ENCODE measurements at regions not wholly inside any gene's neighbourhood (a gene's known extent, or its start where the extent isn't known, plus 50 kb on each side); places are given as distances from the start of the nearest gene placed in this dataset.
"Not testable (repeated sequence)": the region's sequence is repeated elsewhere in the genome, so short reads cannot be mapped to it uniquely, and the experiment has no call there.

DNA sequence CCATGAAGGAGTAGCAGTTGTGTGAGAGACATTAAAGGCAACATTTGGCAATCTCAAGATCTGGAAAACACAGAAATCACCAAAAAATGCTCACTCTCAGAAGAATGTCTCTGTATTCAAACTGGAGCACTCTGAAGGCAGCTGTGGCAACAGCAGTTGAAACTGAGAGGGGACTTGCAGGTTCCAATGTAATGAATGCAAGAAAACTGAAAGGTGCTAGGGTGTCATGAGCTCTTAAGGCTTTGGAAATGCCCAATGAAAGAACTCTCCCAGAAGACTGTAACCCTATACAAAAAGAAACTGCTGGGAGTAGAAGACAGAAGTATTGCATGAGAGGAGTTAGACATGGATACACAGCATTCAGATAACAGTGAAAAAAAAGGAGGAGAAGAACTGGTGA is 118.2 kb upstream of the HTR2C start:
- H3K9me3 ChIP-seq (replicated peaks; ENCODE audit: control insufficient read depth, insufficient read depth, low read length) = no peaks in the 10 kb centered on the region
- no peak overlapping the region for H3K4me3 ChIP-seq (replicated peaks in 1 of 3; ENCODE audit: insufficient read depth in 1 of 3, low read depth in 1 of 3, low read length in 3 of 3)
- dilution Hi-C loops (cut with MboI; ENCODE audit: extremely low pct_ligation_motif_present, low sequenced_read_pairs) (no loop called here), intact Hi-C loops (cut with micrococcal nuclease) (loop anchor here (10.0 kb wide), 1 partner anchor 269 kb away; no protein-coding TSS in a partner anchor)
- H3K79me2 ChIP-seq (ENCODE audit: control insufficient read depth, insufficient read depth, low read length) = no peaks in the 10 kb centered on the region
- no peak overlapping the region for H2AFZ ChIP-seq (ENCODE audit: low read depth, low read length)
- H3K4me2 ChIP-seq (ENCODE audit: insufficient read depth, low read length) = no peak overlapping the region
- H3K9ac ChIP-seq (replicated peaks; ENCODE audit: extremely low read depth, insufficient read depth, low read length) = no peak overlapping the region
- ChIA-PET CTCF (no interaction called here), POLR2A (no interaction called here)
- H3K27ac ChIP-seq (ENCODE audit: insufficient read depth, low read depth, low read length) = no peak overlapping the region
- H4K20me1 ChIP-seq (replicated peaks; ENCODE audit: control insufficient read depth, extremely low read depth, insufficient read depth, low read length) = no peaks in the 10 kb centered on the region
- TF ChIP-seq, protein P1, sequence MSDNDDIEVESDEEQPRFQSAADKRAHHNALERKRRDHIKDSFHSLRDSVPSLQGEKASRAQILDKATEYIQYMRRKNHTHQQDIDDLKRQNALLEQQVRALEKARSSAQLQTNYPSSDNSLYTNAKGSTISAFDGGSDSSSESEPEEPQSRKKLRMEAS (IDR thresholded peaks at IDR 0.05; ENCODE audit: insufficient read depth, insufficient read length) = no peak
- TF ChIP-seq JUN (IDR thresholded peaks at IDR 0.05; ENCODE audit: borderline replicate concordance, insufficient read depth, insufficient read length, low read depth) (no peak), MYC (IDR thresholded peaks at IDR 0.05; ENCODE audit: low read depth, low read length) (no peak), POLR2A (IDR thresholded peaks at IDR 0.05; ENCODE audit: low read depth, low read length) (no peak), FOS (IDR thresholded peaks at IDR 0.05; ENCODE audit: borderline replicate concordance, insufficient read depth, low read length) (no peak), EZH2 (IDR thresholded peaks at IDR 0.05; ENCODE audit: borderline replicate concordance, low read depth, low read length, severe bottlenecking) (no peak), POLR2AphosphoS5 (IDR thresholded peaks at IDR 0.05; ENCODE audit: insufficient read depth, low read depth, low read length) (no peak), GATA2 (IDR thresholded peaks at IDR 0.05; ENCODE audit: insufficient read depth, insufficient read length, low read depth, low read length) (no peak)
- TF ChIP-seq, protein P2, sequence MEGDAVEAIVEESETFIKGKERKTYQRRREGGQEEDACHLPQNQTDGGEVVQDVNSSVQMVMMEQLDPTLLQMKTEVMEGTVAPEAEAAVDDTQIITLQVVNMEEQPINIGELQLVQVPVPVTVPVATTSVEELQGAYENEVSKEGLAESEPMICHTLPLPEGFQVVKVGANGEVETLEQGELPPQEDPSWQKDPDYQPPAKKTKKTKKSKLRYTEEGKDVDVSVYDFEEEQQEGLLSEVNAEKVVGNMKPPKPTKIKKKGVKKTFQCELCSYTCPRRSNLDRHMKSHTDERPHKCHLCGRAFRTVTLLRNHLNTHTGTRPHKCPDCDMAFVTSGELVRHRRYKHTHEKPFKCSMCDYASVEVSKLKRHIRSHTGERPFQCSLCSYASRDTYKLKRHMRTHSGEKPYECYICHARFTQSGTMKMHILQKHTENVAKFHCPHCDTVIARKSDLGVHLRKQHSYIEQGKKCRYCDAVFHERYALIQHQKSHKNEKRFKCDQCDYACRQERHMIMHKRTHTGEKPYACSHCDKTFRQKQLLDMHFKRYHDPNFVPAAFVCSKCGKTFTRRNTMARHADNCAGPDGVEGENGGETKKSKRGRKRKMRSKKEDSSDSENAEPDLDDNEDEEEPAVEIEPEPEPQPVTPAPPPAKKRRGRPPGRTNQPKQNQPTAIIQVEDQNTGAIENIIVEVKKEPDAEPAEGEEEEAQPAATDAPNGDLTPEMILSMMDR (IDR thresholded peaks at IDR 0.05; ENCODE audit: extremely low read depth in 1 of 2, insufficient read depth in 1 of 2, low read depth in 1 of 2, low read length in 2 of 2) = no peak
- no peaks in the 10 kb centered on the region for H3K27me3 ChIP-seq (ENCODE audit: control insufficient read depth in 2 of 2, insufficient read depth in 2 of 2, low read length in 2 of 2)
- H3K36me3 ChIP-seq (ENCODE audit: control insufficient read depth in 2 of 2, extremely low read depth in 1 of 2, insufficient read depth in 2 of 2, low read length in 2 of 2) = no peaks in the 10 kb centered on the region
- no TSS peak for BruUV-seq (replicated peaks)
- DNase-seq (ENCODE audit: low read depth, low spot score) (no peak), FAIRE-seq (no peak)
- no peaks in the 10 kb centered on the region for H3K4me1 ChIP-seq (ENCODE audit: control insufficient read depth, extremely low read depth, insufficient read depth, low read length)
- H3K9me1 ChIP-seq (replicated peaks; ENCODE audit: control insufficient read depth, extremely low read depth, insufficient read depth, low read length) = no peaks in the 10 kb centered on the region

GRCh38 chrX:114472008-114472407 is 111.9 kb upstream of the HTR2C start:
- H3K36me3 ChIP-seq (ENCODE audit: control insufficient read depth in 2 of 2, extremely low read depth in 1 of 2, insufficient read depth in 2 of 2, low read length in 2 of 2); CTCF ChIA-PET; H3K4me3 ChIP-seq (replicated peaks in 1 of 3; ENCODE audit: insufficient read depth in 1 of 3, low read depth in 1 of 3, low read length in 3 of 3); H4K20me1 ChIP-seq (replicated peaks; ENCODE audit: control insufficient read depth, extremely low read depth, insufficient read depth, low read length); H3K9me3 ChIP-seq (replicated peaks; ENCODE audit: control insufficient read depth, insufficient read depth, low read length); DNase-seq (ENCODE audit: low read depth, low spot score); POLR2A ChIA-PET; FAIRE-seq; H3K27ac ChIP-seq (ENCODE audit: insufficient read depth, low read depth, low read length); intact Hi-C loops (cut with micrococcal nuclease); H3K4me2 ChIP-seq (ENCODE audit: insufficient read depth, low read length); H2AFZ ChIP-seq (ENCODE audit: low read depth, low read length); BruUV-seq (replicated peaks); H3K9ac ChIP-seq (replicated peaks; ENCODE audit: extremely low read depth, insufficient read depth, low read length); dilution Hi-C loops (cut with MboI; ENCODE audit: extremely low pct_ligation_motif_present, low sequenced_read_pairs); H3K79me2 ChIP-seq (ENCODE audit: control insufficient read depth, insufficient read depth, low read length); H3K4me1 ChIP-seq (ENCODE audit: control insufficient read depth, extremely low read depth, insufficient read depth, low read length); H3K27me3 ChIP-seq (ENCODE audit: control insufficient read depth in 2 of 2, insufficient read depth in 2 of 2, low read length in 2 of 2); H3K9me1 ChIP-seq (replicated peaks; ENCODE audit: control insufficient read depth, extremely low read depth, insufficient read depth, low read length): not testable (repeated sequence)
